HG02571 (cell line): ENCODE measurements at regions not wholly inside any gene's neighbourhood (a gene's known extent, or its start where the extent isn't known, plus 50 kb on each side); places are given as distances from the start of the nearest gene placed in this dataset.
"Not testable (repeated sequence)": the region's sequence is repeated elsewhere in the genome, so short reads cannot be mapped to it uniquely, and the experiment has no call there.

Experiments used
- ATAC-seq: cut with Tn5 transposase; IDR thresholded peaks from one replicate; pipeline ENCODE4 v1.9.1; 2021; ENCODE audit warnings: mild to moderate bottlenecking, moderate library complexity; ENCODE audit not compliant: unreplicated experiment

- ATAC-seq = no peak
Observed at GRCh38 chr15:62218841-62219240, 53.8 kb upstream of the C2CD4B start.

GRCh38 chr15:62219799-62220198 is 54.7 kb upstream of the C2CD4B start:
- ATAC-seq = no peak

- ATAC-seq = no peak
Observed at GRCh38 chr15:62223020-62223419, 57.9 kb upstream of the C2CD4B start.

GRCh38 chr15:62228604-62229003 is 63.5 kb upstream of the C2CD4B start:
- ATAC-seq = no peak

DNA sequence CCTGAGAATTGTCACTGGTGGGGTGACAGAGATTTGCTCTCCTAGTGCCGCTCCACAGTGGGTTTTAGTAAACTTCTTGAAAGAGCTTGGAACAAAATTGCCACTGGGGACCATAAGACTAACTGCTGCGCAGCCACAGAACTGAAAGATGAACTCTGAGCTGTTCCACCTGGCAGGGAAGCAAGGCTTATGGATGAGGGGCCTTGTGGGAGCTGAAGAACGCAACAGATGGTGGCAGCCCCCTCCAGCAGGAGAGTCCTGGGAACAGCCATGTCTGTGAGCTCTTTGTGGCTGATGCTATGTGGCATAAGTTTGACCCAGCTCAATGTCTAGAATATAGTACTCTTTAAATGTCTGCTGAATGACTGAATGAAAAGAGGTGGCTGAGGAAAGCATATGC is 66.8 kb upstream of the C2CD4B start:
- ATAC-seq = no peak

DNA sequence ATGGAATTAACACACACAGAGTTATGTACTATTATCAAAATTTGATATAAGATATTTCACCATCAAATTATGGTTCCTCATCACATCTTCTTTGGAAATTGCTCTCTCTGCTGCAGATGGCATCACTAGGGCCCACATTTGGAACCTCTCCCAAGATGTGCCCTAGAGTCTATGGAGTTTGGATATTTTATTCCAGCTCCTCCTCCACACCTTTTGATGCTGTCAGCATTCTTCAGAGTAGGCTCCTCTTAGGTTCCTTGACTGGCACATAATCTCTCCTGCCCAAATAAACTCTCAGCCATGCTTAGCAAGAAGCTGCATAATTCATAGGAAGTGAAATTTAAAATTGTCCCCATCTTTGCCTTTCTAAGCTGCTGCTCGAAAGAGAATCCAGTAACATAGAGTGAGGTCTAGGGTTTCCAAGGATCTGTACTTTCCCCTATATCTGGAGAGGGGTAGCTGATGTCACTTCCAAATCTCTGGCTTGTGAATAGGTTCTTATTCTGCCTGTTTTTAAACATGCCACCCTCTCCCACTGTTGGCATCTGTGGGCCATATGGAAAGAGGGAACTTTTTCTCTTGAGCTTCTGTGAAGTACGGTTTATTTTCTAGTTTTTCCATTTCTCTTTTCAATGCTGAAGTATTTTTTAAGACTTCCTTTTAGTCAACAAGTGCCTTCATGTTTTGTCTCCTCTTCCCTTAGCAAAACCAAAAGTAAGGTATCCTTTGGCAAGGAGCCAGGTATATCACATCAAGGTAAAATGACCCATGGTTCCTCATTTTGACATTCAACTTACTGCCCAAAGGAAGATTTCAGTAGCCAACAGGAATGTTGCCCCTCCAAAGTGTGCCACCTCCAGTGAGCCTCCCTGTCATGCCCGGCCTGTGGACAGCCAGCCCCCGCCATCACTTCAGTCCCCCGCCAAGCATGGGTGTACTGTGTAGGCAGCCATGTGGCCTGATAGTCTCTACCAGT is 75.3 kb upstream of the C2CD4B start:
- ATAC-seq = no peak

DNA sequence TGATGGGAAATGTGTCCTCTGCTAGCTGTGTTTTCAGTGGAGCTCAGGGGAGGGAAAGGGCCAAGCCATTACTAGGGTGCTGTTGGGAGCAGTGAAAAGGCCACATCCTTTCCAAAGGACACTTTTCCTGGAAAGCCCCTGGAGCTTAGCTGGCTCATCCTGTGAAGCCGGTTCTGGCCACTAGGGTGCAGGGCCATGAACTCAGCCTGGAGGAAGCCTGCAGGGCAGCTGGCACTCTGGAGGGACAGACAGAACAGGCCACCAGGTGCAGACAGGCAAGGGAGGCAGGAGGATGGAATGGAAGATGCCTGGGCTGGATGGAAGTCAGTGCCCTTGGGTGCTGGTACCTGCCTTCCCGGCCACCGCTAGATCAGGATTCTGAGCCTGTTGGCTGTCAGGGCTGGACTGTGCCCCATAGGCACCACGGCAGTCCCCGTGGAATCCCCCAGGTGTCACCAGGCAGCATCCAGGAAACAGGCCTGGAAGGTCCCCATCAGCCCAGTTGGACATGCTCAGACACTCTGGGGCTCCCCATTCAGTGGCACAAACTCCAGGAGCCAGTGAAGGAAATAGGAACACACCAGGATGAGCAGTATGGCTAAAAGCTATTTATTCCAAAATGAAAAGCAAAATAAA is 76.2 kb upstream of the C2CD4B start:
- ATAC-seq = no peak

GRCh38 chr15:62242999-62243398 is 77.9 kb upstream of the C2CD4B start:
- no peak for ATAC-seq

- ATAC-seq = no peak
Observed at GRCh38 chr15:62244762-62245161, 79.7 kb upstream of the C2CD4B start.

DNA sequence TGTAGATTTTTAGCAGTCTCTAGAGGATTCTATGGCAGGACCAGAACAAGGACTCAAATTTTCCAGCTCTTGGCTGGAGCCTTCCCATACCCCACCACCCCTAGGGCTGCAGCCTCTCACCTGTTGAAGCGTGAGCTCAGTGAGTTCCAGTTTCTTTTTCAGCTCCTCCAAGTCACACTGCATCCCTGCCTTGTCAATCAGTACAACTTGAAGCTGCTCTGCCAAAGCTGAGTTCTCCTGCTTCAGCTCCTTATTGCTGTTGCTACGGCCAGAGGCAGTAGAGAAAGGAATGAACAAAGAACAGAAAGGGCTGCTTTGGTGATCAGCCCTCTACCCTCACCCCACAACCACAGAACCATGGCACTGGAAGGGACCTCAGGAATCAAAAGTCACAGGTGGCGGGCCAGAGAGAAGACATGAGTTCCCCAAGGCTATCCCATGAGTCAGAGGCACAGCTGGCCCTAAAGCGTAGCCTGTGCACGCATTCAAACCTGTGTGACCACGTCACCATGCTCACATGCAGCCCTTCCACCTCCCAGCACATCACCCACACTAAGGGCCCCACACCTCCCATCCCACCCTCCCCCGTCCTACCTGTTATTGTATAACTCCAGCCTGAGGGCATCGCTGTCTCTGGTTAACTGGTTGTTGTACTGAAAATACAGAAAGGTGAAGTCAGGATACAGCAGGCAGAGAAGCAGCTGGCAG is 83.3 kb upstream of the C2CD4B start:
- ATAC-seq = no peak

GRCh38 chr15:62249501-62249900 is 84.4 kb upstream of the C2CD4B start:
- ATAC-seq = no peak

- no peak for ATAC-seq
Observed at GRCh38 chr15:62250186-62250585, 85.1 kb upstream of the C2CD4B start.

DNA sequence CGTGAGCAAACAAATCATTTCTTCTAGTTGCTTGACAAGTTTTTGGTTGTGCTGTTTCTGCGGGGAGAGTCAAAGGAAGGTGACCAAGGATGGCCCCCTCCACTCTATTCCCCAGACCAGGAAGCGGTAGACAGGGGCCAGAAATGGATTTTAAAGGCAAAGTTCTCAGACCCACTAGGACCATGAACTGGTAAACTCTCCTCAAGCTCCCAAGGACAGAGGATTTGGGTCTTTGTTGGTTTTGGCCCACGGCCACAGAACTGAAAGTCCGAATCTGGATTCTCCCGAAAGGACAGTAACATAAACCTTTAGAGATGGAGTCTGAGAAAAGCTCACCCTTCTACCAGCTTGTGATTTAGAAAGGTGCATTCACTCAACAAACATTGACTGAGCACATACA is 85.9 kb upstream of the C2CD4B start:
- no peak for ATAC-seq

- no peak for ATAC-seq
Observed at GRCh38 chr15:62253294-62253693, 88.2 kb upstream of the C2CD4B start.

GRCh38 chr15:62254137-62254934 is 89.3 kb upstream of the C2CD4B start:
- ATAC-seq = no peak

DNA sequence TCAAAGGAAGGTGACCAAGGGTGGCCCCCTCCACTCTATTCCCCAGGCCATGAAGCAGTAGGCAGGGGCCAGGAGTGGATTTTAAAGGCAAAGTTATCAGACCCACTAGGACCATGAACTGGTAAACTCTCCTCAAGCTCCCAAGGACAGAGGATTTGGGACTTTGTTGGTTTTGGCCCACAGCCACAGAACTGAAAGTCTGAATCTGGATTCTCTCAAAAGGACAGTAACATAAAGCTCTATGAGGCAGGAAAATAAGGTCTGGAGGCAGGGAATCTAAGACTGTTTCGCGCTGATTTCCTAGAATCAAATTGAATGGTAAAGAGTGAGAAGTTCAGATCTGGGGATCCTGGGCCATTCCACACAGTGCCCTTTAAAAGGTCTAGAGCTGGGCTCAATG is 91.3 kb upstream of the C2CD4B start:
- not testable (repeated sequence) for ATAC-seq

- no peak for ATAC-seq
Observed at GRCh38 chr15:62257996-62258521, 93.0 kb upstream of the C2CD4B start.

DNA sequence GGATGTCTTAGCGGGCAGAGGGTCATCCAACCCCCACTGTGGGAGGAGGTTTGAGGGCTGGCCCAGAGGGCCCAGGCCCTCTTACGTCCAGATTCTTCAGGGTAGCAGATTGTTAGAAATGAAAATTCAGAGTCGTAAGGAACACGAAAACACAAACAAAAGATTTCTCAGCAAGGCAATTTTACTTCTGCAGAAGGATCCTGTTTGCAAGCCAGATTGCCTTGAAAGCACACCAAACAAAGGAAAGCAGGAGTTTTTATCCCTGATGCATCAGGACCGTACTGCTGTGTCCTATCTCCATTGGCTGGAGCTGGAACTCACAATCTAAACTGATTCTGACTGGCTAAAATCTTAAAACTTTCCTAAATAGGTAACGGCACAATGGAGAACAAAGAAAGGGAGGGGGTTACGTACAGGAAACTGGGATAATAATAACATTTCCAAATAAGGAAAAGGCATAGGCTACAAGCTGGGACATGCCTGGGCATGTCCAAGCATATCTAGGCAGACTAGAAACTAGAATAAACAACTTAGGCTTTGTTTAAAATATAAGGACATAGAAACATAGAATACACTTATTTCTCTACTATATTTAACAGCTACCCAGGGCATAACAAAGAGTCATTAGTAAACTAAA is 97.3 kb upstream of the C2CD4B start:
- no peak for ATAC-seq

GRCh38 chr15:62264196-62264595 is 99.1 kb upstream of the C2CD4B start:
- no peak for ATAC-seq

GRCh38 chr15:62269504-62269903 is 104.4 kb upstream of the C2CD4B start:
- ATAC-seq = no peak
